ENCODE measurements at regions not wholly inside any gene's neighbourhood (a gene's known extent, or its start where the extent isn't known, plus 50 kb on each side); places are given as distances from the start of the nearest gene placed in this dataset.
"Not testable (repeated sequence)": the region's sequence is repeated elsewhere in the genome, so short reads cannot be mapped to it uniquely, and the experiment has no call there.

GRCh38 chr2:129833465-129833864, 146.0 kb upstream of the RAB6C start:
- TF ChIP-seq CTCF (IDR thresholded peaks at IDR 0.05; ENCODE audit: low read length); EZH2 (optimal IDR thresholded peaks at IDR 0.05; ENCODE audit: low read depth, low read length): not testable (repeated sequence)
